GM12875 (cell line): ENCODE measurements at regions not wholly inside any gene's neighbourhood (a gene's known extent, or its start where the extent isn't known, plus 50 kb on each side); places are given as distances from the start of the nearest gene placed in this dataset.

ENCODE experiments used
- H3K4me3 ChIP-seq: one replicate; pipeline ENCODE4 v1.5.1; 2011; ENCODE audit warnings: low read depth, low read length, control low read depth
- CTCF ChIP-seq: IDR thresholded peaks from 2 replicates; pipeline ENCODE4 v1.5.1; 2011; ENCODE audit warnings: low read depth, mild to moderate bottlenecking, control low read depth, inconsistent platforms, low read length, moderate library complexity, borderline replicate concordance; ENCODE audit not compliant: insufficient read depth

GRCh38 chr2:134164306-134164705, 89.6 kb upstream of the MGAT5 start:
- no peak overlapping the region for H3K4me3 ChIP-seq
- TF ChIP-seq CTCF, result no peak

GRCh38 chr2:134167015-134167414, 86.9 kb upstream of the MGAT5 start:
- H3K4me3 ChIP-seq, result no peak overlapping the region
- TF ChIP-seq CTCF, result no peak

GRCh38 chr2:134169788-134170187, 84.1 kb upstream of the MGAT5 start:
- H3K4me3 ChIP-seq, result no peak overlapping the region
- TF ChIP-seq CTCF, result no peak

GRCh38 chr2:134170294-134170693, 83.6 kb upstream of the MGAT5 start:
- TF ChIP-seq CTCF, result no peak

GRCh38 chr2:134170700-134171099, 83.2 kb upstream of the MGAT5 start:
- TF ChIP-seq CTCF, result no peak
- H3K4me3 ChIP-seq, result no peak overlapping the region

More at GRCh38 chr2:134170294-134170693, 83.6 kb upstream of the MGAT5 start:
- no peak overlapping the region for H3K4me3 ChIP-seq

GRCh38 chr2:134173338-134174016, 80.4 kb upstream of the MGAT5 start:
- no peak for TF ChIP-seq CTCF
- no peak overlapping the region for H3K4me3 ChIP-seq

GRCh38 chr2:134174711-134175110, 79.2 kb upstream of the MGAT5 start:
- no peak overlapping the region for H3K4me3 ChIP-seq
- TF ChIP-seq CTCF, result no peak
